ENCODE measurements at regions not wholly inside any gene's neighbourhood (a gene's known extent, or its start where the extent isn't known, plus 50 kb on each side); places are given as distances from the start of the nearest gene placed in this dataset.
A peak's percentile ranks its signal among the peaks of the same experiment; 100 is the strongest.

DNA sequence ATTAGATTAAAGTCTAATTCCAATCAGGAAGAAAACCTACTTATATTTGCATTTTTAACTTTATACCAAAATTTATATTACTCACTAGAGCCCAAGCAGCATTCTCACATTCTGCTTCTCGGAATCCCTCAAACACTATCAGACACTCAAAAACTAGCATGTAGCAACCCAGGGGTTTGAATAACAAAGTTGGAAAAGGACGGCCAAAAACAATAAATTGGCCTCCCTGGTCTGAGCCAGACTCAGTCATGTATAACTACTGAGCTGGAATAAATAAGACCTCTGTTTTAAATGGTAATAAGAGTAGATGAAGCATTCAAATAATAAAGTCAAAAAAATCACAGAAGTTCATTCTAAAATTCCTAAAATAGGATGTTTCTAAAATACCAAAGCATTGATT is 290.9 kb downstream of the IRS1 start:
- TF ChIP-seq CTCF (IDR thresholded peaks at IDR 0.05; ENCODE audit: low read length, missing control alignments) = no peak
- DNase-seq (ENCODE audit: low read depth) = peak; percentile 8
- H3K4me3 ChIP-seq (replicated peaks; ENCODE audit: low read depth, low read length) = no peak overlapping the region

DNA sequence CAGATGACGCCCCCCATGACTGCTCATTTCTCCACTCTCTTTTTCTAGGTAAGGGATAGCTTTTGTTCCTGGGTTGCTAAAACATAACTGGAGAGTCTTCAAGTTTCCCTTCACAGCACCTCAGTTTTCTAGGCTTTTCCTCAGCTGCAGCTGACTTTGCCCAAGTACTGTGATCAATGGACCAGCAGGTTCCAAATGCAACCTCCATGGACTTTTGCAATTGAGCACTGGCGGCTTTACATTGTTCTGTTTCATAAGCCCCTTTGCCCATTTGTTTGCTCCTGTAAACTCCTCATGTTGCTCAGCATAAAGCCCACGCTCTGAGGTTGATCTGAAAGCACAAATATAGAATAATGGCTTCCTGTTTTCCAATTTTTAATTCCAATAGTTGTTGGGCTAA is 291.6 kb downstream of the IRS1 start:
- TF ChIP-seq CTCF (IDR thresholded peaks at IDR 0.05; ENCODE audit: low read length, missing control alignments) = no peak
- DNase-seq (ENCODE audit: low read depth) = no peak

GRCh38 chr2:226497146-226497909 is 302.3 kb downstream of the IRS1 start:
- TF ChIP-seq CTCF (IDR thresholded peaks at IDR 0.05; ENCODE audit: low read length, missing control alignments) = no peak
- DNase-seq (ENCODE audit: low read depth) = no peak
- no peak overlapping the region for H3K4me3 ChIP-seq (replicated peaks; ENCODE audit: low read depth, low read length)

More for the DNA sequence above, 291.6 kb downstream of the IRS1 start:
- H3K4me3 ChIP-seq (replicated peaks; ENCODE audit: low read depth, low read length) = no peak overlapping the region

DNA sequence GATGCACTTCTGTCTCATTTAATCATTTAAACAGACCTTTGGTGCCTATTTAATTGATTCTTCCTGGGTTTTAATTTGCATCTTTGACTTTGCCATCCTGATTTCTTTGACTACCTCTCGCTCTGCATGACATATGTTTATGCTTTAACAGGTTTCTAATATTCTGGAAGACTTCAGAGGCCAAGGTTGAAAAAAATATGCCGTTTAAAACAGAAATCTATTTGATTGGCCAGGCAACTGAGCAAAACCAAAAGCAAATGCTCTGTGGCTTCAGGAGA is 303.4 kb downstream of the IRS1 start:
- no peak for TF ChIP-seq CTCF (IDR thresholded peaks at IDR 0.05; ENCODE audit: low read length, missing control alignments)
- no peak overlapping the region for H3K4me3 ChIP-seq (replicated peaks; ENCODE audit: low read depth, low read length)

GRCh38 chr2:226495466-226496272 is 304.0 kb downstream of the IRS1 start:
- no peak for DNase-seq (ENCODE audit: low read depth)
- no peak overlapping the region for H3K4me3 ChIP-seq (replicated peaks; ENCODE audit: low read depth, low read length)
- TF ChIP-seq CTCF (IDR thresholded peaks at IDR 0.05; ENCODE audit: low read length, missing control alignments) = no peak

More for the DNA sequence above, 303.4 kb downstream of the IRS1 start:
- no peak for DNase-seq (ENCODE audit: low read depth)

DNA sequence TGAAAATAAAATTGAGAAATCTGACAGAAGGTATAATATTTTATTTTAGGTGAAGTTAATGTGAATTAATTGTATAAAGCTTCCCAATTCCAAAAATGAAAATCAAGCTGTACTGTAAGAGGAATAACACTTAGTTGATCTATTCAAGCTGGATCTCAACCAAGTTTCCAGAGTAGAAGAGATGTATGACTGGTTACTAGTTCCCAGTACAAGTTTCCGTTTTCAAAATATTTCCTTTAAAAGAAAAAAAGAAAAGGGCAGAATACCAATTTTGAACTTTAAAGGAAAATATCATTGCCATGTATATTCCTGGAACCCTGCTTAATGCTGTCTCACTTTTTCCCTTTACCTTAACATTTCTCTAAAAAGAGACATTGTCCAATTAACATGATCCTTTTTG is 308.5 kb downstream of the IRS1 start:
- no peak for TF ChIP-seq CTCF (IDR thresholded peaks at IDR 0.05; ENCODE audit: low read length, missing control alignments)
- H3K4me3 ChIP-seq (replicated peaks; ENCODE audit: low read depth, low read length) = no peak overlapping the region
- DNase-seq (ENCODE audit: low read depth) = no peak

Data from fibroblast of pulmonary artery (primary cell).